Spleen (tissue), 7 donors: ENCODE measurements at regions not wholly inside any gene's neighbourhood (a gene's known extent, or its start where the extent isn't known, plus 50 kb on each side); places are given as distances from the start of the nearest gene placed in this dataset.

Experiments used
- CTCF ChIP-seq, 11 experiments: fragments of 200-600 bp in 7 of 11; fragments of 450-650 bp in 4 of 11; sonication (generic) in 4 of 11; IDR thresholded peaks in 8 of 11; conservative IDR thresholded peaks in 3 of 11; 1 replicate in 7 of 11; 2 replicates in 4 of 11; pipeline versions ENCODE4 v1.4.0 to v1.8.0; 2016 to 2021; ENCODE audit warnings: antibody characterized with exemption in 11 of 11, inconsistent platforms in 4 of 11, mild to moderate bottlenecking in 1 of 11
- POLR2A ChIP-seq, 3 donors: fragments of 450-650 bp; IDR thresholded peaks; one replicate each; pipeline ENCODE4 v1.5.1; 2017; ENCODE audit warnings: antibody characterized with exemption in 3 of 3, mild to moderate bottlenecking in 1 of 3
- POLR2AphosphoS5 ChIP-seq, 3 donors: sonication (generic); formaldehyde crosslinking; IDR thresholded peaks; one replicate each; pipeline ENCODE4 v1.5.1; 2017; ENCODE audit warnings: antibody characterized with exemption in 3 of 3
- donor health status: DM: no; HTN: no; CAD: no; lungs with moderate emphysema.
- donor health status: DM: no; HTN: no; CAD: no.
- donor health status: DM: no; HTN: no; CAD: no.

- no peak for TF ChIP-seq CTCF (IDR thresholded peaks at IDR 0.05 in 8 of 11, conservative IDR thresholded peaks at IDR 0.05 in 3 of 11)
- TF ChIP-seq POLR2AphosphoS5 (IDR thresholded peaks at IDR 0.05), result no peak
- no peak for TF ChIP-seq POLR2A (IDR thresholded peaks at IDR 0.05)
Measured at GRCh38 chr10:64261092-64261491, 739.9 kb downstream of the REEP3 start.
